ENCODE measurements at regions not wholly inside any gene's neighbourhood (a gene's known extent, or its start where the extent isn't known, plus 50 kb on each side); places are given as distances from the start of the nearest gene placed in this dataset.

- DNase-seq (no peak), ATAC-seq (ENCODE audit: poor library complexity) (no peak)
- intact Hi-C loops (cut with DNase I) = no loop called here
Measured at GRCh38 chr12:97764700-97765099, 302.1 kb downstream of the RMST start.

- DNase-seq (no peak), ATAC-seq (ENCODE audit: poor library complexity) (no peak)
- intact Hi-C loops (cut with DNase I) = no loop called here
Measured at GRCh38 chr12:97767347-97767746, 304.7 kb downstream of the RMST start.

GRCh38 chr12:97778111-97778510 is 315.5 kb downstream of the RMST start:
- intact Hi-C loops (cut with DNase I) = no loop called here
- ATAC-seq (ENCODE audit: poor library complexity) (no peak), DNase-seq (no peak)

GRCh38 chr12:97781342-97781741 is 318.7 kb downstream of the RMST start:
- intact Hi-C loops (cut with DNase I) = no loop called here
- no peak for ATAC-seq (ENCODE audit: poor library complexity)
- no peak for DNase-seq

- no peak for ATAC-seq (ENCODE audit: poor library complexity)
- no peak for DNase-seq
- intact Hi-C loops (cut with DNase I) = no loop called here
Measured at GRCh38 chr12:97784904-97785303, 322.3 kb downstream of the RMST start.

GRCh38 chr12:97790281-97790680 is 327.7 kb downstream of the RMST start:
- intact Hi-C loops (cut with DNase I) = no loop called here
- ATAC-seq (ENCODE audit: poor library complexity) (no peak), DNase-seq (no peak)

GRCh38 chr12:97797473-97797872 is 334.9 kb downstream of the RMST start:
- ATAC-seq (ENCODE audit: poor library complexity) = no peak
- no peak for DNase-seq
- intact Hi-C loops (cut with DNase I) = no loop called here

- ATAC-seq (ENCODE audit: poor library complexity) (no peak), DNase-seq (no peak)
Measured at GRCh38 chr12:97800561-97800960, 338.0 kb downstream of the RMST start.

GRCh38 chr12:97801471-97802059 is 339.0 kb downstream of the RMST start:
- DNase-seq = no peak
- ATAC-seq (ENCODE audit: poor library complexity) = no peak
- intact Hi-C loops (cut with DNase I) = no loop called here

More at GRCh38 chr12:97800561-97800960, 338.0 kb downstream of the RMST start:
- intact Hi-C loops (cut with DNase I) = no loop called here

GRCh38 chr12:97805146-97805545 is 342.5 kb downstream of the RMST start:
- ATAC-seq (ENCODE audit: poor library complexity) (no peak), DNase-seq (no peak)
- intact Hi-C loops (cut with DNase I) = no loop called here

GRCh38 chr12:97813301-97813700 is 350.7 kb downstream of the RMST start:
- intact Hi-C loops (cut with DNase I) = no loop called here
- ATAC-seq (ENCODE audit: poor library complexity) = no peak
- DNase-seq = no peak

GRCh38 chr12:97821806-97822205 is 359.2 kb downstream of the RMST start:
- ATAC-seq (ENCODE audit: poor library complexity) (no peak), DNase-seq (no peak)
- intact Hi-C loops (cut with DNase I) = no loop called here

- ATAC-seq (ENCODE audit: poor library complexity) (no peak), DNase-seq (no peak)
- intact Hi-C loops (cut with DNase I) = no loop called here
Measured at GRCh38 chr12:97835541-97835940, 372.9 kb downstream of the RMST start.

GRCh38 chr12:97837401-97837800 is 374.8 kb downstream of the RMST start:
- intact Hi-C loops (cut with DNase I) = no loop called here
- ATAC-seq (ENCODE audit: poor library complexity) (no peak), DNase-seq (no peak)

GRCh38 chr12:97848051-97848450 is 385.4 kb downstream of the RMST start:
- DNase-seq (no peak), ATAC-seq (ENCODE audit: poor library complexity) (no peak)
- intact Hi-C loops (cut with DNase I) = no loop called here

- DNase-seq (no peak), ATAC-seq (ENCODE audit: poor library complexity) (no peak)
- intact Hi-C loops (cut with DNase I) = no loop called here
Measured at GRCh38 chr12:97854477-97854876, 391.9 kb downstream of the RMST start.

- DNase-seq = no peak
- intact Hi-C loops (cut with DNase I) = no loop called here
- no peak for ATAC-seq (ENCODE audit: poor library complexity)
Measured at GRCh38 chr12:97862072-97862471, 399.5 kb downstream of the RMST start.

- intact Hi-C loops (cut with DNase I) = no loop called here
- DNase-seq (no peak), ATAC-seq (ENCODE audit: poor library complexity) (no peak)
Measured at GRCh38 chr12:97875064-97875463, 412.5 kb downstream of the RMST start.

GRCh38 chr12:97876780-97877179 is 414.2 kb downstream of the RMST start:
- intact Hi-C loops (cut with DNase I) = no loop called here
- ATAC-seq (ENCODE audit: poor library complexity) = no peak
- DNase-seq = no peak

GRCh38 chr12:97877404-97877803 is 414.8 kb downstream of the RMST start:
- intact Hi-C loops (cut with DNase I) = no loop called here
- ATAC-seq (ENCODE audit: poor library complexity) = no peak

GRCh38 chr12:97886511-97887176 is 424.0 kb downstream of the RMST start:
- DNase-seq = no peak
- ATAC-seq (ENCODE audit: poor library complexity) = no peak
- intact Hi-C loops (cut with DNase I) = no loop called here

More at GRCh38 chr12:97877404-97877803, 414.8 kb downstream of the RMST start:
- no peak for DNase-seq
